Stimulated activated CD4-positive, alpha-beta T cell treated with anti-CD3 and anti-CD28 coated beads, Interleukin-2, amount 100 ng/mL, for 4 hours (primary cell): ENCODE measurements at regions not wholly inside any gene's neighbourhood (a gene's known extent, or its start where the extent isn't known, plus 50 kb on each side); places are given as distances from the start of the nearest gene placed in this dataset.
"Not testable (repeated sequence)": the region's sequence is repeated elsewhere in the genome, so short reads cannot be mapped to it uniquely, and the experiment has no call there.

Experiments used
- DNase-seq: peaks from one replicate; pipeline ENCODE4 v3.0.0-alpha.2; 2020; ENCODE audit warnings: low read depth

- DNase-seq, result no peak
Observed at GRCh38 chr4:178165251-178165950, 723.2 kb upstream of the AGA start.

GRCh38 chr4:178165951-178166308 lies 723.7 kb upstream of the AGA start:
- DNase-seq, result no peak

- no peak for DNase-seq
Observed at GRCh38 chr4:178173771-178174170, 731.5 kb upstream of the AGA start.

GRCh38 chr4:178174756-178175155 lies 732.5 kb upstream of the AGA start:
- no peak for DNase-seq

GRCh38 chr4:178185517-178185916 lies 743.3 kb upstream of the AGA start:
- DNase-seq, result no peak

GRCh38 chr4:178192611-178193010 lies 750.4 kb upstream of the AGA start:
- no peak for DNase-seq

- DNase-seq, result no peak
Observed at GRCh38 chr4:178196751-178197374, 754.6 kb upstream of the AGA start.

- DNase-seq, result no peak
Observed at GRCh38 chr4:178198691-178199090, 756.5 kb upstream of the AGA start.

GRCh38 chr4:178202422-178202821 lies 760.2 kb upstream of the AGA start:
- DNase-seq, result no peak

- no peak for DNase-seq
Observed at GRCh38 chr4:178205826-178206225, 763.6 kb upstream of the AGA start.

GRCh38 chr4:178215309-178215708 lies 773.1 kb upstream of the AGA start:
- no peak for DNase-seq

GRCh38 chr4:178215763-178216162 lies 773.5 kb upstream of the AGA start:
- no peak for DNase-seq

GRCh38 chr4:178226421-178226820 lies 784.2 kb upstream of the AGA start:
- DNase-seq, result not testable (repeated sequence)

- no peak for DNase-seq
Observed at GRCh38 chr4:178233906-178234305, 791.7 kb upstream of the AGA start.

GRCh38 chr4:178240891-178241290 lies 798.7 kb upstream of the AGA start:
- no peak for DNase-seq

- no peak for DNase-seq
Observed at GRCh38 chr4:178241601-178242118, 799.4 kb upstream of the AGA start.

GRCh38 chr4:178242655-178243054 lies 800.4 kb upstream of the AGA start:
- no peak for DNase-seq

- no peak for DNase-seq
Observed at GRCh38 chr4:178244785-178245184, 802.5 kb upstream of the AGA start.

- no peak for DNase-seq
Observed at GRCh38 chr4:178255172-178255571, 812.9 kb upstream of the AGA start.

- DNase-seq, result no peak
Observed at GRCh38 chr4:178258603-178259002, 816.4 kb upstream of the AGA start.

- DNase-seq, result no peak
Observed at GRCh38 chr4:178259566-178259965, 817.3 kb upstream of the AGA start.

- no peak for DNase-seq
Observed at GRCh38 chr4:178264001-178264400, 821.8 kb upstream of the AGA start.

GRCh38 chr4:178271386-178271785 lies 829.1 kb upstream of the AGA start:
- DNase-seq, result no peak

GRCh38 chr4:178273168-178273567 lies 830.9 kb upstream of the AGA start:
- DNase-seq, result no peak
